Gastrocnemius medialis (tissue), 4 donors: ENCODE measurements at regions not wholly inside any gene's neighbourhood (a gene's known extent, or its start where the extent isn't known, plus 50 kb on each side); places are given as distances from the start of the nearest gene placed in this dataset.

Source experiments
- ATAC-seq, 2 donors: fragments of 150-250 bp; one replicate each; pipeline ENCODE4 v1.9.1; 2016
- DNase-seq, 2 donors: peaks; one replicate each; pipeline ENCODE4 v3.0.0-alpha.2; 2019
- H3K27ac ChIP-seq, 4 donors: fragments of 200-600 bp; sonication (generic); 1 replicate in 1 of 4; 2 replicates in 3 of 4; pipeline ENCODE4 v1.5.1; 2016 to 2018; ENCODE audit warnings: mild to moderate bottlenecking in 2 of 4, moderate library complexity in 1 of 4
- H3K27me3 ChIP-seq, 3 donors: fragments of 200-600 bp; sonication (generic) in 2 of 3; 1 replicate in 1 of 3; 2 replicates in 2 of 3; pipeline versions ENCODE4 v1.5.1 to v1.6.0; 2016 to 2019; ENCODE audit warnings: mild to moderate bottlenecking in 1 of 3, moderate library complexity in 1 of 3
- H3K36me3 ChIP-seq, 2 donors: fragments of 200-600 bp; sonication (generic) in 1 of 2; one replicate each; pipeline ENCODE4 v1.5.1; 2017 to 2018
- H3K4me1 ChIP-seq, 2 donors: fragments of 200-600 bp; sonication (generic) in 1 of 2; one replicate each; pipeline ENCODE4 v1.5.1; 2016 to 2017; ENCODE audit warnings: mild to moderate bottlenecking in 2 of 2
- H3K4me3 ChIP-seq, 4 donors: fragments of 200-600 bp; sonication (generic) in 3 of 4; 1 replicate in 1 of 4; 2 replicates in 3 of 4; pipeline ENCODE4 v1.5.1; 2016 to 2019; ENCODE audit warnings: mild to moderate bottlenecking in 2 of 4
- H3K9me3 ChIP-seq, 3 donors: fragments of 200-600 bp; sonication (generic) in 2 of 3; 1 replicate in 1 of 3; 2 replicates in 2 of 3; pipeline ENCODE4 v1.5.1; 2016 to 2019
- POLR2A ChIP-seq, 2 donors: fragments of 450-650 bp; IDR thresholded peaks; one replicate each; pipeline ENCODE4 v1.6.1; 2017; ENCODE audit warnings: antibody characterized with exemption in 2 of 2, mild to moderate bottlenecking in 2 of 2, moderate library complexity in 2 of 2
- in situ Hi-C, 4 donors: fragments of 200-750 bp; cut with MboI; loops; one replicate each; pipeline versions ENCODE4 v1.15.0 to v1.8.0; 2017; ENCODE audit warnings: low sequenced_read_pairs in 4 of 4
- intact Hi-C: fragments of 100-400 bp; cut with DNase I; formaldehyde crosslinking; loops from one replicate; pipeline ENCODE4 v1.15.1; 2023; ENCODE audit warnings: low total_unique reads
- TF ChIP-seq, protein P1 (sequence below), 5 experiments: fragments of 450-650 bp in 3 of 5; fragments of 200-600 bp in 2 of 5; sonication (generic) in 2 of 5; IDR thresholded peaks in 4 of 5; conservative IDR thresholded peaks in 1 of 5; 1 replicate in 4 of 5; 2 replicates in 1 of 5; pipeline ENCODE4 v1.5.1; 2016 to 2019; ENCODE audit warnings: antibody characterized with exemption in 5 of 5, mild to moderate bottlenecking in 3 of 5, moderate library complexity in 3 of 5

DNA sequence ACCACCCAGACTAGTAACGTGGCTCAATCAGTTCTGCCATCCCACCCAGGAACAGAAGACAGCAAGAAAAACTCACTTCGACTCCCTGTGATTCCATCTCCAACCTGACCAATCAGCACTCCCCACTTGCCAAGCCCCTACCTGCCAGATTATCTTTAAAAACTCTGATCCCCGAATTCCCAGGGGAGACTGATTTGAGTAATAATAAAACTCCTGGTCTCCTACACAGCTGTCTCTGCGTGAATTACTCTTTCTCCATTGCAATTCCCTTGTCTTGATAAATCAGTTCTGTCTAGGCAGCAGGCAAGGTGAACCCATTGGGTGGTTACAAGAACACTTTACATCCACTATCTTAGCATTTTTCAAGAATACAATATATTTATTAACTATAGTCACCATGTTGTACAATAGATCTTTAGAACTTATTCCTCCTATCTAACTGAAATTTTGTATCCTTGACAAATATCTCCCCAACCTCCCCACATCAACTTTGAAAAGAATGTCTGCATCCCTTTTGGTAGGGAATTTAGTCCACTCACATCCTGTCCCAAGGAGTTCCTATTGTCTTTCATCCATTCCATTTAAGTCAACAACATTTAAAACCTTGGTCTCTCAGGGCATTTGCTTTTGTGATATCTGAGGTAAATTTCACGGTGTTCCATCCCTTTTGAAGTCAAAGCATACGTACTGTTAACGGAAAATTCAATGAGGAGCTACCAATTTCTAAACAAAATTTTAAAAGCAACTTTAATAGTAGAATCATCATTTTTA, 163.7 kb downstream of the MACC1 start:
- Histone ChIP-seq H3K36me3 (no peaks in the 10 kb centered on the region), H3K9me3 (no peaks in the 10 kb centered on the region), H3K27me3 (no peaks in the 10 kb centered on the region), H3K4me3 (no peak overlapping the region), H3K4me1 (no peaks in the 10 kb centered on the region), H3K27ac (no peak overlapping the region)
- intact Hi-C loops: no loop called here
- in situ Hi-C loops: no loop called here
- DNase-seq (no peak), ATAC-seq (no peak)
- TF ChIP-seq, protein P1, sequence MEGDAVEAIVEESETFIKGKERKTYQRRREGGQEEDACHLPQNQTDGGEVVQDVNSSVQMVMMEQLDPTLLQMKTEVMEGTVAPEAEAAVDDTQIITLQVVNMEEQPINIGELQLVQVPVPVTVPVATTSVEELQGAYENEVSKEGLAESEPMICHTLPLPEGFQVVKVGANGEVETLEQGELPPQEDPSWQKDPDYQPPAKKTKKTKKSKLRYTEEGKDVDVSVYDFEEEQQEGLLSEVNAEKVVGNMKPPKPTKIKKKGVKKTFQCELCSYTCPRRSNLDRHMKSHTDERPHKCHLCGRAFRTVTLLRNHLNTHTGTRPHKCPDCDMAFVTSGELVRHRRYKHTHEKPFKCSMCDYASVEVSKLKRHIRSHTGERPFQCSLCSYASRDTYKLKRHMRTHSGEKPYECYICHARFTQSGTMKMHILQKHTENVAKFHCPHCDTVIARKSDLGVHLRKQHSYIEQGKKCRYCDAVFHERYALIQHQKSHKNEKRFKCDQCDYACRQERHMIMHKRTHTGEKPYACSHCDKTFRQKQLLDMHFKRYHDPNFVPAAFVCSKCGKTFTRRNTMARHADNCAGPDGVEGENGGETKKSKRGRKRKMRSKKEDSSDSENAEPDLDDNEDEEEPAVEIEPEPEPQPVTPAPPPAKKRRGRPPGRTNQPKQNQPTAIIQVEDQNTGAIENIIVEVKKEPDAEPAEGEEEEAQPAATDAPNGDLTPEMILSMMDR (IDR thresholded peaks at IDR 0.05 in 4 of 5, conservative IDR thresholded peaks at IDR 0.05 in 1 of 5): no peak
- TF ChIP-seq POLR2A (IDR thresholded peaks at IDR 0.05): no peak

DNA sequence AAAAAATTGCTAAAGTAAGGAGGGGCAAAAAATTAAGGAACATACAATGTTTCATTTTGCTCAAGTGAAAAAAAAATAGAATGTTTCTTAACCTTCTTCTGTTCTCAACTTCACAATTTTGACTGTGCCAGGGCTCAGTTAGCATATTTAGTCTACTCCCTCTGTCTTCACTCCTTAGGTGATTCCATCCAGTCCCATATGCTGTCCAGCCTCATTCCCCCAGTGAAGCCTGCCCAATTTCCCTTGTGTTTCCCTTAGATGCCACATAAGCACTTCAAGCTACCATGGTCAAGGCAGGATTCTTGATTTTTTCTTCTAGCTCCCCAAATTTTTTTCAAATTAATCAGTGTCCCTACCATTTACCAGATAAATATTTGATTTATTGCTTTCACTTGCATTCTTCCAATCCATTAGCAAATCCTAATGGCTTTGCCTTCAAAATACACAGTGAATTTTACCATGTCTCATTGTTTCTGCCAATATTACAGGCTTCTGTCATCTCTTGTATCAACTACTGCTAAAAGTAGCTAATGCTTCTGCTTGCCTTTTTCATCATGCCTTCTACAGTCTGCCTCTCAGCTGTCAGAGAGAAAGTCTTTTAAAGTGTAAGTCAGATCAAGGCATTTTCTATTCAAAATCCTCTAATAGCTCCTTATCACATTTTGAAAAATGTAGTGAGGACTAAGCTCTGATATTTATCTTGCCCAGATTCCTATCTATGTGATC, 166.8 kb downstream of the MACC1 start:
- no peaks in the 10 kb centered on the region for H3K27me3 ChIP-seq
- no peaks in the 10 kb centered on the region for H3K9me3 ChIP-seq
- no peaks in the 10 kb centered on the region for H3K36me3 ChIP-seq
- no peak overlapping the region for H3K27ac ChIP-seq
- intact Hi-C loops (no loop called here), in situ Hi-C loops (no loop called here)
- DNase-seq (no peak), ATAC-seq (no peak)
- no peak overlapping the region for H3K4me3 ChIP-seq
- TF ChIP-seq, protein P1 (IDR thresholded peaks at IDR 0.05 in 4 of 5, conservative IDR thresholded peaks at IDR 0.05 in 1 of 5): no peak
- no peak for TF ChIP-seq POLR2A (IDR thresholded peaks at IDR 0.05)
- H3K4me1 ChIP-seq: no peaks in the 10 kb centered on the region

DNA sequence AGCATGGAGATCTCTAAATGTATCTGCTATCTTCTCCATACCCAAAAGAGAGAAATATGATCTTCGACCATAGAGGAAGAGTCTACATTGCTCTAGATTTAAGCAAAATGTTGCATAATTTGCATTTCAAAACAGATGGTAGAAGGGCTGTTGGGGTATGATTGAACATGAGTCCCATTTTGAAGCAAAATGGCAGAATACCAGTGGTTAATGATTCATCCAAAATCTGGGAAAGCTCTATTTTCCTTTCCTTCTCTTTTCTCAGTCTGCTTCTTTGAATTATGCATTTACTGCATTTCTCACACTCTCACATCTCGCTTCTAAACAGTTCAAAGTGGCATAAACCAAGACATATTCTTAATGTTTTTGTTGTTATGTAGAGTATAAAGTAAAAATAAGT, 178.5 kb downstream of the MACC1 start:
- no peak for DNase-seq
- H3K4me1 ChIP-seq: no peaks in the 10 kb centered on the region
- H3K4me3 ChIP-seq: no peak overlapping the region
- H3K36me3 ChIP-seq: no peaks in the 10 kb centered on the region
- intact Hi-C loops (no loop called here), in situ Hi-C loops (no loop called here)
- H3K9me3 ChIP-seq: no peaks in the 10 kb centered on the region
- TF ChIP-seq, protein P1 (IDR thresholded peaks at IDR 0.05 in 4 of 5, conservative IDR thresholded peaks at IDR 0.05 in 1 of 5): no peak
- no peak for TF ChIP-seq POLR2A (IDR thresholded peaks at IDR 0.05)
- no peak overlapping the region for H3K27ac ChIP-seq
- no peaks in the 10 kb centered on the region for H3K27me3 ChIP-seq
- no peak for ATAC-seq

DNA sequence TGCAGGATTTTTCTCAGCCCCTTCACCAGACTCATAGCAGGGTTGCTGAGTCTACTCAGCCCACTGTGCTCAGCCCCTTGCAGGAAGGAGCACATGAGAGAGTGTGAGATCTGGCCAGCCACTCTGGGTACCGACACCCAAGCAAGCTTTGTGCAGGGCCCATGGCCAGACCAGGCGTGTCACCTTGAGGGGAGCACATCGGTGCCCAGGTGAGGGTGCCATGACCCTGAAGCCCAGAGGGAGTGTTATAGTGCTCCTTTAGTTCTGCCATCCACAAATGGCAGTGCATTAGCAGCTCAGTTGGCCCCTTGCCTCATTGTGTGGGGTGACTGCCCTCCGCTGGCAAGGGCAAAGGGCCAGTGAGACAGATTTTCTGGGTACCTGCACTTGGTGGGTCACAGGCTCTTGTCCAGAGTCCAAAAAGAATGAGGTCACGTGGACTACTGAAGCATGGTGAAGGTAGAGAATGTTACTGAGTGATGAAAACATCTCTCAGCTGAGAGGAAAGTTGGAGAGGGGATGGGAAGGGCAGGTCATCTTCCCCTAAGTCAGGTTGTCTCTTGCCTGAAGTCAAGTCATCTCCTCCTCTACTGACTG, 181.8 kb downstream of the MACC1 start:
- H3K4me1 ChIP-seq: no peaks in the 10 kb centered on the region
- intact Hi-C loops (no loop called here), in situ Hi-C loops (no loop called here)
- H3K27ac ChIP-seq: no peak overlapping the region
- no peaks in the 10 kb centered on the region for H3K9me3 ChIP-seq
- no peaks in the 10 kb centered on the region for H3K27me3 ChIP-seq
- DNase-seq (no peak), ATAC-seq (no peak)
- H3K36me3 ChIP-seq: no peaks in the 10 kb centered on the region
- H3K4me3 ChIP-seq: no peak overlapping the region
- TF ChIP-seq, protein P1 (IDR thresholded peaks at IDR 0.05 in 4 of 5, conservative IDR thresholded peaks at IDR 0.05 in 1 of 5): no peak
- TF ChIP-seq POLR2A (IDR thresholded peaks at IDR 0.05): no peak
